ENCODE measurements at regions not wholly inside any gene's neighbourhood (a gene's known extent, or its start where the extent isn't known, plus 50 kb on each side); places are given as distances from the start of the nearest gene placed in this dataset.

DNA sequence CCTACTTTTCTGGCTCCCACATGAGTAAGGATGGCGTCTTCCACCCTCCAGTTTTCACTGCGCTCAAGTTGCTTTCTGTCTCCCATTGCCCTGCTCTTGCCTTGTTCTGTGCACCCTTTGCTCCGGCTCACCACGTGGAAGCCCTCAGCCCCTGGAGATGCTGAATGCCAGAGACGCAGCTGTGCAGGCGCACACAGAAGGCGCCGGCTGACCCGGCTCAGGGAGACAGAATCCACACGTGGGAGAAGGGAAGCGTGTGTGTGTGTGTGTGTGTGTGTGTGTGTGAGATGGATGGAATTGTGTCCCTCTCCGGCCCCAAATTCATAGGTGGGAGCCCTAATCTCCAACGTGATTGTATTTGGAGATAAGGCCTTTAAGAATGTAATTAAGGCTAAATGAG lies 118.2 kb upstream of the ERRFI1 start:
- TF ChIP-seq POLR2A (IDR thresholded peaks at IDR 0.05; ENCODE audit: low read length) (no peak), GATA1 (IDR thresholded peaks at IDR 0.05; ENCODE audit: low read depth, low read length) (no peak)
